Vagina (tissue), 2 donors: ENCODE measurements at regions not wholly inside any gene's neighbourhood (a gene's known extent, or its start where the extent isn't known, plus 50 kb on each side); places are given as distances from the start of the nearest gene placed in this dataset.

Experiments used
- DNase-seq, 2 donors: peaks; one replicate each; pipeline ENCODE4 v3.0.0-alpha.2; 2017; ENCODE audit errors: extremely low spot score in 2 of 2
- H3K27ac ChIP-seq: fragments of 200-600 bp; sonication (generic); one replicate; pipeline ENCODE4 v1.5.1; 2019
- H3K27me3 ChIP-seq: fragments of 200-600 bp; sonication (generic); one replicate; pipeline ENCODE4 v1.5.1; 2019
- H3K36me3 ChIP-seq, 2 donors: fragments of 200-600 bp; sonication (generic); one replicate each; pipeline ENCODE4 v1.5.1; 2017 to 2019
- H3K4me1 ChIP-seq: fragments of 200-600 bp; sonication (generic); one replicate; pipeline ENCODE4 v1.5.1; 2019
- H3K4me3 ChIP-seq, 2 donors: fragments of 200-600 bp; sonication (generic); 1 replicate in 1 of 2; 2 replicates in 1 of 2; pipeline ENCODE4 v1.5.1; 2016 to 2019
- H3K9me3 ChIP-seq: fragments of 200-600 bp; sonication (generic); one replicate; pipeline ENCODE4 v1.5.1; 2019
- POLR2A ChIP-seq, 2 donors: fragments of 450-650 bp; IDR thresholded peaks; one replicate each; pipeline ENCODE4 v1.6.1; 2017; ENCODE audit warnings: antibody characterized with exemption in 2 of 2, mild to moderate bottlenecking in 2 of 2, moderate library complexity in 2 of 2
- POLR2AphosphoS5 ChIP-seq, 2 donors: sonication (generic); formaldehyde crosslinking; IDR thresholded peaks; one replicate each; pipeline ENCODE4 v1.9.0; 2017; ENCODE audit warnings: antibody characterized with exemption in 2 of 2, mild to moderate bottlenecking in 2 of 2, low read depth in 1 of 2; ENCODE audit not compliant: insufficient read depth in 1 of 2
- intact Hi-C: fragments of 100-400 bp; cut with DNase I; formaldehyde crosslinking; loops from one replicate; pipeline ENCODE4 v1.15.1; 2023
- TF ChIP-seq, protein P1 (sequence below), 3 experiments: fragments of 450-650 bp in 2 of 3; fragments of 200-600 bp in 1 of 3; sonication (generic) in 1 of 3; IDR thresholded peaks; one replicate each; pipeline ENCODE4 v1.5.1; 2017 to 2019; ENCODE audit warnings: antibody characterized with exemption in 3 of 3, mild to moderate bottlenecking in 2 of 3, moderate library complexity in 2 of 3

DNA sequence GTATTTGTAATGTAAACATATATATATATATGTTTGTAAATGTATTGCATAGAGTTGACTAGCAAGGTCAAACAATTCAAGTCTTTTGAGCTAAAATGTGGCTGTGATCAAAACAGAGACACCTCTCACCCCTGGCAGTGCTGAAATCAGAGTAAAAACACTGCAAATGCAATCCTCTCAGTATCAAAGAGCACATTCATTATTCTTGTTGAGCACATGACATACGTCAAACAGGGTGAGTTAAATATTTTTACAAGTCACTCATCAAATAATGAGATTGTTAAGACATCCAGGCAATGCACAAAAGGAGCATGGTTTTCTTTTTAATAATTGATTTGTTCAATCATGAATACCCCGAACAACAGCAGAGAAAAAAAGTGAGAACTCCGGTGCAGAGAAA, 114.1 kb upstream of the KCNIP4 start:
- Histone ChIP-seq H3K9me3 (no peaks in the 10 kb centered on the region), H3K4me1 (no peaks in the 10 kb centered on the region), H3K27ac (no peak overlapping the region), H3K27me3 (no peaks in the 10 kb centered on the region), H3K36me3 (no peaks in the 10 kb centered on the region), H3K4me3 (no peak overlapping the region)
- intact Hi-C loops, result no loop called here
- TF ChIP-seq, protein P1, sequence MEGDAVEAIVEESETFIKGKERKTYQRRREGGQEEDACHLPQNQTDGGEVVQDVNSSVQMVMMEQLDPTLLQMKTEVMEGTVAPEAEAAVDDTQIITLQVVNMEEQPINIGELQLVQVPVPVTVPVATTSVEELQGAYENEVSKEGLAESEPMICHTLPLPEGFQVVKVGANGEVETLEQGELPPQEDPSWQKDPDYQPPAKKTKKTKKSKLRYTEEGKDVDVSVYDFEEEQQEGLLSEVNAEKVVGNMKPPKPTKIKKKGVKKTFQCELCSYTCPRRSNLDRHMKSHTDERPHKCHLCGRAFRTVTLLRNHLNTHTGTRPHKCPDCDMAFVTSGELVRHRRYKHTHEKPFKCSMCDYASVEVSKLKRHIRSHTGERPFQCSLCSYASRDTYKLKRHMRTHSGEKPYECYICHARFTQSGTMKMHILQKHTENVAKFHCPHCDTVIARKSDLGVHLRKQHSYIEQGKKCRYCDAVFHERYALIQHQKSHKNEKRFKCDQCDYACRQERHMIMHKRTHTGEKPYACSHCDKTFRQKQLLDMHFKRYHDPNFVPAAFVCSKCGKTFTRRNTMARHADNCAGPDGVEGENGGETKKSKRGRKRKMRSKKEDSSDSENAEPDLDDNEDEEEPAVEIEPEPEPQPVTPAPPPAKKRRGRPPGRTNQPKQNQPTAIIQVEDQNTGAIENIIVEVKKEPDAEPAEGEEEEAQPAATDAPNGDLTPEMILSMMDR (IDR thresholded peaks at IDR 0.05), result no peak
- TF ChIP-seq POLR2AphosphoS5 (IDR thresholded peaks at IDR 0.05; ENCODE audit: insufficient read depth in 1 of 2, low read depth in 1 of 2), result no peak
- no peak for TF ChIP-seq POLR2A (IDR thresholded peaks at IDR 0.05)
- no peak for DNase-seq

DNA sequence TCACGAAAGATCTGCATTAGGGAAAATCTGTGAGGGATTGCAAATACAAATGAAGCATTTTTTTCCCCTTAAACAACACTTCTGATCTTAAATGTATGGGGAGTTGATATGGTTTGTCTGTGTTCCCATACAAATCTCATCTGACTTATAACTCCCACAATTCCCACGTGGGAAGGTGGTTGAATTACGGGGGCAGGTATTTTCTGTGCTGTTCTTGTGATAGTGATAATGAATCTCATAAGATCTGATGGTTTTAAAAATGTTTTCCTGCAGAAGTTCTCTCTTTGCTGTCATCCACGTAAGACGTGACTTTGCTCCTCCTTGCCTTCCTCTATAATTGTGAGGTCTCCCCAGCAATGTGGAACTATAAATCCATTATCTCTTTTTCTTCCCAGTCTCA, 107.4 kb upstream of the KCNIP4 start:
- no peak for DNase-seq
- Histone ChIP-seq H3K27me3 (no peaks in the 10 kb centered on the region), H3K4me3 (no peak overlapping the region), H3K27ac (no peak overlapping the region), H3K9me3 (no peaks in the 10 kb centered on the region), H3K36me3 (no peaks in the 10 kb centered on the region), H3K4me1 (no peaks in the 10 kb centered on the region)
- TF ChIP-seq, protein P1 (IDR thresholded peaks at IDR 0.05), result no peak
- TF ChIP-seq POLR2A (IDR thresholded peaks at IDR 0.05) (no peak), POLR2AphosphoS5 (IDR thresholded peaks at IDR 0.05; ENCODE audit: insufficient read depth in 1 of 2, low read depth in 1 of 2) (no peak)
- intact Hi-C loops, result no loop called here

DNA sequence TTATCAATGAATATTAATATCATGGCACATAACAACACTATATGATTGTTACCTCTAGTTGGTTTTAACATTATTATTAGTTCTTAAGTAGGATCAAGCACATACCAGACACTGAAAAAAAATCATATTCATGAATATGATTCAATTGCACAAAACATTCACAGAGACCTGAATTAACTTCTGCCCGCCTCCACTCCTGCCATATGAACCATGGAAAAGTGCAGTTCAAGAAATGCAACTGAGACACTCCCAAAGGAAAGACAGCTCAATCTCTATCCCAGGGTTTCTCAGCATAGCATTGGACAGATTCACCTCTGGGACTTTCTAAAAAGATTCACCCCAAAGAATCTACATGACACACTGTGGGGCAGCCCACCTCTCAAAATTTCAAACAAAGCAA, 103.5 kb upstream of the KCNIP4 start:
- Histone ChIP-seq H3K27me3 (no peaks in the 10 kb centered on the region), H3K9me3 (no peaks in the 10 kb centered on the region), H3K27ac (no peak overlapping the region), H3K4me1 (no peaks in the 10 kb centered on the region), H3K4me3 (no peak overlapping the region), H3K36me3 (no peaks in the 10 kb centered on the region)
- no peak for DNase-seq
- intact Hi-C loops, result no loop called here
- TF ChIP-seq, protein P1 (IDR thresholded peaks at IDR 0.05), result no peak
- TF ChIP-seq POLR2AphosphoS5 (IDR thresholded peaks at IDR 0.05; ENCODE audit: insufficient read depth in 1 of 2, low read depth in 1 of 2) (no peak), POLR2A (IDR thresholded peaks at IDR 0.05) (no peak)

DNA sequence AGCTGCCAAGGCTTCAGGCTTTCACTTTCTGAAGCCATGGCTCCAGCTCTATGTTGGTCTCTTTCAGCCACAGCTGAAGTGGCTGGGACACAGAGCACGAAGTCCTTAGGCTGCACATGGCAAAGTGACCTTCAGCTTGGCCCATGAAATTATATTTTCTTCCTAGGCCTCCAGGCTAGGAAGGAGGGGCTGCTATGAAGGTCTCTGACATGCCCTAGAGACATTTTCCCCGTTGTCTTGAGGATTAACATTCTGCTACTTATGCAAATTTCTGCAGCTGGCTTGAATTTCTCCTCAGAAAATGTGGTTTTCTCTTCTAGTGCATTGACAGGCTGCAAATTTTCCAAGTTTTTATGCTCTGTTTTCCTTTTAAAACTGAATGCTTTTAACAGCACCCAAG, 99.8 kb upstream of the KCNIP4 start:
- no peaks in the 10 kb centered on the region for H3K4me1 ChIP-seq
- TF ChIP-seq, protein P1 (IDR thresholded peaks at IDR 0.05), result no peak
- TF ChIP-seq POLR2AphosphoS5 (IDR thresholded peaks at IDR 0.05; ENCODE audit: insufficient read depth in 1 of 2, low read depth in 1 of 2) (no peak), POLR2A (IDR thresholded peaks at IDR 0.05) (no peak)
- intact Hi-C loops, result no loop called here
- H3K9me3 ChIP-seq, result no peaks in the 10 kb centered on the region
- no peak for DNase-seq
- no peak overlapping the region for H3K27ac ChIP-seq
- no peaks in the 10 kb centered on the region for H3K27me3 ChIP-seq
- H3K4me3 ChIP-seq, result no peak overlapping the region
- H3K36me3 ChIP-seq, result no peaks in the 10 kb centered on the region

DNA sequence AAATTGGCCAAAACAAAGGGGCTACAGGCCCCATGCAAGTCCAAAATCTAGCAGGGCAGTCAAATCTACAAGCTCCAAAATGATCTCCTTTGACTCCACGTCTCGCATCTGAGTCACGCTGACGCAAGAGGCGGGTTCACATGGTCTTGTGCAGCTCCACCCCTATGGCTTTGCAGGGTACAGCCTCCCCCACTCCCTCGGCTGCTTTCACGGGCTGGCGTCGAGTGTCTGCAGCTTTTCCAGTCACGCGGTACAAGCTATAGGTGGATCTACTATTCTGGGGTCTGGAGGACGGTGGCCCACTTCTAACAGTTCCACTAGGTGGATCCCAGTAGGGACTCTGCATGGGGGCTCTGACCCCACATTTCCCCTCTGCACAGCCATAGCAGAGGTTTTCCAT, 99.2 kb upstream of the KCNIP4 start:
- intact Hi-C loops, result no loop called here
- TF ChIP-seq, protein P1 (IDR thresholded peaks at IDR 0.05), result no peak
- TF ChIP-seq POLR2A (IDR thresholded peaks at IDR 0.05) (no peak), POLR2AphosphoS5 (IDR thresholded peaks at IDR 0.05; ENCODE audit: insufficient read depth in 1 of 2, low read depth in 1 of 2) (no peak)
- no peak overlapping the region for H3K27ac ChIP-seq
- H3K4me1 ChIP-seq, result no peaks in the 10 kb centered on the region
- no peaks in the 10 kb centered on the region for H3K9me3 ChIP-seq
- no peak overlapping the region for H3K4me3 ChIP-seq
- DNase-seq, result no peak
- H3K36me3 ChIP-seq, result no peaks in the 10 kb centered on the region
- no peaks in the 10 kb centered on the region for H3K27me3 ChIP-seq
